A673 (cell line): ENCODE measurements at regions not wholly inside any gene's neighbourhood (a gene's known extent, or its start where the extent isn't known, plus 50 kb on each side); places are given as distances from the start of the nearest gene placed in this dataset.

Experiments used
- EZH2 ChIP-seq: fragments of 200-600 bp; sonication (generic); IDR thresholded peaks from 2 replicates; pipeline ENCODE4 v1.6.1; 2017; ENCODE audit warnings: borderline replicate concordance, low read depth, mild to moderate bottlenecking, mixed read lengths, antibody characterized with exemption, low read length; ENCODE audit not compliant: poor library complexity, severe bottlenecking
- TF ChIP-seq, protein P1 (sequence below): fragments of 300-800, 200-600 bp; sonication (generic); conservative IDR thresholded peaks from 2 replicates; pipeline ENCODE4 v1.5.1; 2017; ENCODE audit warnings: low read depth, mild to moderate bottlenecking, antibody characterized with exemption, low read length, moderate library complexity, mixed read lengths

DNA sequence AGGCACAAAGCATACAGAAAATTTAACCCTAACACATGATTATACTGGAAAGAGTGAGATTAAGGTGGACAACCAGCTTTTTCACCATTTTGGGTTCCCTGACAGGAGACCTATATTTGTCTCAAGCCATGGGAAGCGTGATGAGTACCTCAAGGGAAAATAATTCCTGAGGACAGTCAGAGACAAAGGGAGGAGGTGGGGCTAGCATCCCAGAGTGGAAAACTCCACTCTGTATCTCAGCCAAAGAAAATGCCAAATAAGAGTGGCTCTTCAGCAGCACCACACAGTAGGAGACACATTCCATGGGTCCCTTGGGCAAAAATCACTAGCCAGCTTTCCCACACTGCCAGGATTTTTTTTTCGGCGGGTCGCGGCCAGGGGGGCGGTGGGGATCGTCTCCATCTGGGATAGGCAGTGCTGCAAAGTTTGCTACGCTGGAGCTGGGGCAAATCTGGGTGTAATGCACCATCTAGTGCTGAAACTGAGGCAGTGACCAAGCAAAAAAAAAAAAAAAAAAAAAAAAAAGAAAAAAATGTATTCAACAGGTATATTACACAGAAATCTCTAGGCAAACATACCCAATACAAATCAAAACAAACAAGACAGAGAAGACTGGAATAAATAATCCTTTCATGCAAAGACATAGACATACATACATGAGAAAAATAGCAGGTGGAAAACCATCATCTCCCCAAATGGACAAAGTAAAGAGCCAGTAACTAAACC lies 77.3 kb upstream of the SLC35F1 start:
- TF ChIP-seq, protein P1, sequence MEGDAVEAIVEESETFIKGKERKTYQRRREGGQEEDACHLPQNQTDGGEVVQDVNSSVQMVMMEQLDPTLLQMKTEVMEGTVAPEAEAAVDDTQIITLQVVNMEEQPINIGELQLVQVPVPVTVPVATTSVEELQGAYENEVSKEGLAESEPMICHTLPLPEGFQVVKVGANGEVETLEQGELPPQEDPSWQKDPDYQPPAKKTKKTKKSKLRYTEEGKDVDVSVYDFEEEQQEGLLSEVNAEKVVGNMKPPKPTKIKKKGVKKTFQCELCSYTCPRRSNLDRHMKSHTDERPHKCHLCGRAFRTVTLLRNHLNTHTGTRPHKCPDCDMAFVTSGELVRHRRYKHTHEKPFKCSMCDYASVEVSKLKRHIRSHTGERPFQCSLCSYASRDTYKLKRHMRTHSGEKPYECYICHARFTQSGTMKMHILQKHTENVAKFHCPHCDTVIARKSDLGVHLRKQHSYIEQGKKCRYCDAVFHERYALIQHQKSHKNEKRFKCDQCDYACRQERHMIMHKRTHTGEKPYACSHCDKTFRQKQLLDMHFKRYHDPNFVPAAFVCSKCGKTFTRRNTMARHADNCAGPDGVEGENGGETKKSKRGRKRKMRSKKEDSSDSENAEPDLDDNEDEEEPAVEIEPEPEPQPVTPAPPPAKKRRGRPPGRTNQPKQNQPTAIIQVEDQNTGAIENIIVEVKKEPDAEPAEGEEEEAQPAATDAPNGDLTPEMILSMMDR: peak; percentile 74
- no peak for TF ChIP-seq EZH2
